HepG2 (cell line): ENCODE measurements at regions not wholly inside any gene's neighbourhood (a gene's known extent, or its start where the extent isn't known, plus 50 kb on each side); places are given as distances from the start of the nearest gene placed in this dataset.
A peak's percentile ranks its signal among the peaks of the same experiment; 100 is the strongest.

Experiments
- CCAR2 ChIP-seq: fragments of 200-400 bp; formaldehyde crosslinking; optimal IDR thresholded peaks from 2 replicates; pipeline ENCODE3; 2018; ENCODE audit warnings: low read depth, mild to moderate bottlenecking, low read length, moderate library complexity
- ELF3 ChIP-seq: IDR thresholded peaks from 2 replicates; pipeline ENCODE4 v1.6.1; 2016; ENCODE audit warnings: missing genetic modification reagents, missing compliant biosample characterization
- ELF4 ChIP-seq: sonication (generic); formaldehyde crosslinking; IDR thresholded peaks from 2 replicates; pipeline ENCODE4 v1.5.0; 2020; ENCODE audit warnings: missing genetic modification reagents, mild to moderate bottlenecking, moderate library complexity, borderline replicate concordance
- KMT2B ChIP-seq: IDR thresholded peaks from 2 replicates; pipeline ENCODE4 v1.6.1; 2016; ENCODE audit warnings: missing genetic modification reagents, missing compliant biosample characterization
- MAFF ChIP-seq: IDR thresholded peaks from 2 replicates; pipeline ENCODE4 v1.6.1; 2011; ENCODE audit warnings: low read depth, low read length, improper control_type of control experiment
- RXRB ChIP-seq: IDR thresholded peaks from 2 replicates; pipeline ENCODE4 v1.6.1; 2016; ENCODE audit warnings: borderline replicate concordance, missing genetic modification reagents, missing compliant biosample characterization
- SOX13 ChIP-seq, 3 experiments: fragments of 450-650 bp in 1 of 3; sonication (generic) in 1 of 3; formaldehyde crosslinking in 1 of 3; IDR thresholded peaks in 2 of 3; conservative IDR thresholded peaks in 1 of 3; 2 replicates each; pipeline versions ENCODE4 v1.5.0 to v1.6.1; 2016 to 2020; ENCODE audit warnings: antibody characterized with exemption in 1 of 3, mild to moderate bottlenecking in 1 of 3, missing compliant biosample characterization in 1 of 3, missing genetic modification reagents in 1 of 3, moderate library complexity in 1 of 3
- THAP11 ChIP-seq: IDR thresholded peaks from 2 replicates; pipeline ENCODE4 v1.6.1; 2016; ENCODE audit warnings: missing biosample characterization, missing genetic modification reagents
- ZEB1 ChIP-seq: IDR thresholded peaks from 2 replicates; pipeline ENCODE4 v1.6.1; 2012; ENCODE audit warnings: mild to moderate bottlenecking, low read depth, inconsistent platforms; ENCODE audit not compliant: insufficient replicate concordance
- ZNF460 ChIP-seq: sonication (generic); formaldehyde crosslinking; IDR thresholded peaks from 2 replicates; pipeline ENCODE4 v1.5.1; 2020; ENCODE audit warnings: missing genetic modification reagents, mild to moderate bottlenecking, borderline replicate concordance
- TF ChIP-seq, protein P1 (sequence below): IDR thresholded peaks from 2 replicates; pipeline ENCODE4 v1.6.1; 2016; ENCODE audit warnings: low read depth, control low read depth
- TF ChIP-seq, protein P2 (sequence below): sonication (generic); formaldehyde crosslinking; IDR thresholded peaks from 2 replicates; pipeline ENCODE4 v1.4.0; 2020; ENCODE audit warnings: mild to moderate bottlenecking, missing genetic modification reagents, borderline replicate concordance
- TF ChIP-seq, protein P3 (sequence below): sonication (generic); formaldehyde crosslinking; IDR thresholded peaks from 2 replicates; pipeline ENCODE4 v1.4.0; 2020; ENCODE audit warnings: missing genetic modification reagents

DNA sequence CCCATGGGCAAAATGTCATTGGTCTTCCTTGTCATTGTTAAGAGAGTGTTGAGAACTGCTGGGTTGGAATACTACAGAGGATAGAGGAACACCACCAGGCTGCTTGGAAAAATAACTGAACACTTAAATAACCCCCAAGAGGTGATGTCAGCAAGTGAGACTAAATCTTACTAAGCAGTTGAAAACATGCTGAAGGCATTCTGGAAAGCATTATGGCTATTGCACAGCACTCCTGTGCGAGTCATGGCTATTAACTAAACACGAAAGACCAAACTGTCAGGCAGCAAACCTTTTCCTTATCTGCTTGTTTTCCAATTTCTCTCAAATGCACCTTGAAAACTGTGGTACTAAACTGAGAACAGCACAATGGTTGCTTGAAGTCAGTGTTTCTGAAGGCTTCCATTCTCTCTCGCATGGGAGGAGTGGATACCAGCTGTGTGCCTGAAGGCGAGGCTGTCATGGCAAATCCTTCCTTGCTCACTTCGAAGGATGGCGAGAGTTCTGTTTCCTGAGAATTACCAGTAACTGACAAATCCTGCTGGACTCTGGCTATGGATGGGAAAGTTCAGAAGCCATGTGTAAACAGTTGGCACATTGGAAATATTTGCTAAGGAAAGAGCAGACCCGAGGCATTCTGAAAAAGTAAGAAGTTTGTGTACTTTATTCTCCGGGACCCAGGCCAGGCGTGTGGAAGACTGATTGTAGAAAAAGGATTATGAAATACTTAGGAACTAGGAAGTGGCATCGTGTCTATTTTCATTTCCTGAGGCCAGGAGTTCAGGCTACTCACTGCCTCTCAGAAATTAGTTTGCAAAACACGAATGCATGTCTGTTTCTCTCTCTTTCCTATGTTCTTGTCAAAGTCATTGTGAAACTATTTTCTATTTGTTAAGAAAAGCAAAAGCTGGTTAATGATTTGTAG lies 182.1 kb downstream of the DMRT2 start (continued):
- TF ChIP-seq, protein P1, sequence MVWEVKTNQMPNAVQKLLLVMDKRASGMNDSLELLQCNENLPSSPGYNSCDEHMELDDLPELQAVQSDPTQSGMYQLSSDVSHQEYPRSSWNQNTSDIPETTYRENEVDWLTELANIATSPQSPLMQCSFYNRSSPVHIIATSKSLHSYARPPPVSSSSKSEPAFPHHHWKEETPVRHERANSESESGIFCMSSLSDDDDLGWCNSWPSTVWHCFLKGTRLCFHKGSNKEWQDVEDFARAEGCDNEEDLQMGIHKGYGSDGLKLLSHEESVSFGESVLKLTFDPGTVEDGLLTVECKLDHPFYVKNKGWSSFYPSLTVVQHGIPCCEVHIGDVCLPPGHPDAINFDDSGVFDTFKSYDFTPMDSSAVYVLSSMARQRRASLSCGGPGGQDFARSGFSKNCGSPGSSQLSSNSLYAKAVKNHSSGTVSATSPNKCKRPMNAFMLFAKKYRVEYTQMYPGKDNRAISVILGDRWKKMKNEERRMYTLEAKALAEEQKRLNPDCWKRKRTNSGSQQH (CRISPR knock-in tag), result no peak
- peak; percentile 49 for TF ChIP-seq THAP11
- peak; percentile 53; the same call in 1 of the 2 replicates for TF ChIP-seq ELF4 (CRISPR knock-in tag)
- peak; percentile 49; the same call in 1 of the 2 replicates for TF ChIP-seq RXRB (CRISPR knock-in tag)
- no peak for TF ChIP-seq ZNF460 (CRISPR knock-in tag)
- TF ChIP-seq ELF3, result peak; percentile 89
- no peak for TF ChIP-seq CCAR2
- TF ChIP-seq MAFF, result no peak
- TF ChIP-seq, protein P2, sequence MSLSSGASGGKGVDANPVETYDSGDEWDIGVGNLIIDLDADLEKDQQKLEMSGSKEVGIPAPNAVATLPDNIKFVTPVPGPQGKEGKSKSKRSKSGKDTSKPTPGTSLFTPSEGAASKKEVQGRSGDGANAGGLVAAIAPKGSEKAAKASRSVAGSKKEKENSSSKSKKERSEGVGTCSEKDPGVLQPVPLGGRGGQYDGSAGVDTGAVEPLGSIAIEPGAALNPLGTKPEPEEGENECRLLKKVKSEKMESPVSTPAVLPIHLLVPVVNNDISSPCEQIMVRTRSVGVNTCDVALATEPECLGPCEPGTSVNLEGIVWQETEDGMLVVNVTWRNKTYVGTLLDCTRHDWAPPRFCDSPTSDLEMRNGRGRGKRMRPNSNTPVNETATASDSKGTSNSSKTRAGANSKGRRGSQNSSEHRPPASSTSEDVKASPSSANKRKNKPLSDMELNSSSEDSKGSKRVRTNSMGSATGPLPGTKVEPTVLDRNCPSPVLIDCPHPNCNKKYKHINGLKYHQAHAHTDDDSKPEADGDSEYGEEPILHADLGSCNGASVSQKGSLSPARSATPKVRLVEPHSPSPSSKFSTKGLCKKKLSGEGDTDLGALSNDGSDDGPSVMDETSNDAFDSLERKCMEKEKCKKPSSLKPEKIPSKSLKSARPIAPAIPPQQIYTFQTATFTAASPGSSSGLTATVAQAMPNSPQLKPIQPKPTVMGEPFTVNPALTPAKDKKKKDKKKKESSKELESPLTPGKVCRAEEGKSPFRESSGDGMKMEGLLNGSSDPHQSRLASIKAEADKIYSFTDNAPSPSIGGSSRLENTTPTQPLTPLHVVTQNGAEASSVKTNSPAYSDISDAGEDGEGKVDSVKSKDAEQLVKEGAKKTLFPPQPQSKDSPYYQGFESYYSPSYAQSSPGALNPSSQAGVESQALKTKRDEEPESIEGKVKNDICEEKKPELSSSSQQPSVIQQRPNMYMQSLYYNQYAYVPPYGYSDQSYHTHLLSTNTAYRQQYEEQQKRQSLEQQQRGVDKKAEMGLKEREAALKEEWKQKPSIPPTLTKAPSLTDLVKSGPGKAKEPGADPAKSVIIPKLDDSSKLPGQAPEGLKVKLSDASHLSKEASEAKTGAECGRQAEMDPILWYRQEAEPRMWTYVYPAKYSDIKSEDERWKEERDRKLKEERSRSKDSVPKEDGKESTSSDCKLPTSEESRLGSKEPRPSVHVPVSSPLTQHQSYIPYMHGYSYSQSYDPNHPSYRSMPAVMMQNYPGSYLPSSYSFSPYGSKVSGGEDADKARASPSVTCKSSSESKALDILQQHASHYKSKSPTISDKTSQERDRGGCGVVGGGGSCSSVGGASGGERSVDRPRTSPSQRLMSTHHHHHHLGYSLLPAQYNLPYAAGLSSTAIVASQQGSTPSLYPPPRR (CRISPR knock-in tag), result 0 out of 2 replicates have a peak, but pooled peaks have one; percentile 23
- no peak for TF ChIP-seq SOX13 (IDR thresholded peaks at IDR 0.05)
- TF ChIP-seq SOX13 (CRISPR knock-in tag; conservative IDR thresholded peaks at IDR 0.05 in 1 of 2, IDR thresholded peaks at IDR 0.05 in 1 of 2), result peak in 1 of 2 experiments; percentile 45; a peak in 1 of 4 replicates
- TF ChIP-seq ZEB1, result no peak
- TF ChIP-seq, protein P3, sequence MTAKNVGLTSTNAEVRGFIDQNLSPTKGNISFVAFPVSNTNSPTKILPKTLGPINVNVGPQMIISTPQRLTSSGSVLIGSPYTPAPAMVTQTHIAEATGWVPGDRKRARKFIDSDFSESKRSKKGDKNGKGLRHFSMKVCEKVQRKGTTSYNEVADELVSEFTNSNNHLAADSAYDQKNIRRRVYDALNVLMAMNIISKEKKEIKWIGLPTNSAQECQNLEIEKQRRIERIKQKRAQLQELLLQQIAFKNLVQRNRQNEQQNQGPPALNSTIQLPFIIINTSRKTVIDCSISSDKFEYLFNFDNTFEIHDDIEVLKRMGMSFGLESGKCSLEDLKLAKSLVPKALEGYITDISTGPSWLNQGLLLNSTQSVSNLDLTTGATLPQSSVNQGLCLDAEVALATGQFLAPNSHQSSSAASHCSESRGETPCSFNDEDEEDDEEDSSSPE, result 0 out of 2 replicates have a peak, but pooled peaks have one; percentile 35
- no peak for TF ChIP-seq KMT2B (CRISPR knock-in tag)
